GM18907 (cell line): ENCODE measurements at regions not wholly inside any gene's neighbourhood (a gene's known extent, or its start where the extent isn't known, plus 50 kb on each side); places are given as distances from the start of the nearest gene placed in this dataset.
"Not testable (repeated sequence)": the region's sequence is repeated elsewhere in the genome, so short reads cannot be mapped to it uniquely, and the experiment has no call there.

Source experiments
- ATAC-seq: cut with Tn5 transposase; IDR thresholded peaks from one replicate; pipeline ENCODE4 v1.9.1; 2021; ENCODE audit warnings: mild to moderate bottlenecking, moderate library complexity; ENCODE audit not compliant: unreplicated experiment

DNA sequence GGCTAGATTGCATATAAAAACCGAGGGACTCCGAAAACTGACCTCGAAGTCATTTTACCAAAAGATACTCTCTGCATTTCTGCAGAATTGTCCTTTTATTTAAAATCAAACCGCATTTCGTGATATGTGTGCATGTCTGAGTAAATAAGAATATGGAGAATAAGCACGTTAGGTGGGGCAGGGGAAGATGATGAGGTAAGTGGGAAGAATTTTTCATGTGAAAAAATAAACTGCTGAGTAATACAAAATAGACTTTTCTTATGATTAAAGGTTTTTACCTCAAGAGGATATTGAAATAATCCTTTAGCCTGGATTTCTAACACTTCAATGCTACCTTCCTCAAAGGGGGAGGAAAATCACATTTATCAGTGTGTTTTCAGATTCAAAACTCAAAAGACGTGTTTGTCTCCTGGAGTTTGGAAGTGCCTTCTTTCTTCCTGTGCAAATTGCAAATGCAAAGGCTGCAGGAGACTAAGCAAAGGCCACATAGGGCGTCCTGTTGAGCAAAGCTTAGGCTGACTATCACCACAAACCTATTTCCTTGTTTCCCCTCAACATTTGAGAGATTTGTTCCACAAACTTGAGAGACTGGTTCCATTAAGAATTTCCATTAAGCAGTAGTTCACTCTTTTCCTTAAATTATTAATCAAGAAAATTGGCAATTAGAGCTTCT lies 813.5 kb downstream of the MCTP2 start:
- ATAC-seq: no peak

DNA sequence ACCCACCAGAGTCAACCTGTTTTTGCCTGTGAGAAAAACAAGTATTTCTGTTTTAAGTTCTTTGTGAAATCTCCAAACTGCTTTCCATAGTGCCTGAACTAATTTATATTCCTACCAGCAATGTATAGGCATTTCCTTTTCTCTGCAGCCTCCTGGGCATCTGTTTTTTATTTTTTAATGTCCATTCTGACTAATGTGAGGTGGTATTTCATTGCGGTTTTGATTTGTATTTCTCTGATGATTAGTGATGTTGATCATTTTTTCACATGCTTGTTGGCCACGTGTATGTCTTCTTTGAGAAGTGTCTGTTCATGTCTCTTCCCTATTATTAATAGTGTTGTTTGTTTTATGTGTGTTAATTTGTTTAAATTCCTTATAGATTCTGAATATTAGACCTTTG lies 820.5 kb downstream of the MCTP2 start:
- ATAC-seq: no peak

DNA sequence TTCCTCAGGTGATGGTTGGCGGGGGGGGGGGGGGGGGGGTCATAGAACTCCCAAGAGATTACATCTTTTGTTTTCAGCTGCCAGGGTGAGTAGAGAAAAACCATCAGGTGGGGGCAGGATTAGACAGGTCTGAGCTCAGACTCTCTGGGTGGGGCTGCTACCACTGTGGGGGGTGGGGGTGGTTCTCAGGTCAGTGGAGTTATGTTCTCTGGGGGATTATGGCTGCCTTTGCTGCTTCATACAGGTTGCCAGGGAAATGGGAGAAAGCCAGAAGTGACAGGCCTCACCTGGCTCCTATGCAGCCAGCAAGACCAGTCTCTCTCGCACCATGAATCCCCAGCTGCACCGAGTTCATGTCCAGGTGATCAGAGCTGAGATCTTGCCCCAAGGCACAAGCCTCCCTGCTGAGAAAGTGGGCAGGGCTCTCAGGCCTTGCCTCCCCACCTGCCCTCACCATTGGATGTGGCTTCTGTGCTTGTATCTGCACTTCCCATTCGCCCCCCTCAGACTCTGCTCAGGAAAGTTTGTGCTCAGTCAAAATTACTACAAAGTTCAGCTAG lies 828.1 kb downstream of the MCTP2 start:
- no peak for ATAC-seq

GRCh38 chr15:95068701-95069521 lies 837.5 kb downstream of the MCTP2 start:
- no peak for ATAC-seq

- no peak for ATAC-seq
Observed at GRCh38 chr15:95075792-95076677, 844.7 kb downstream of the MCTP2 start.

- no peak for ATAC-seq
Observed at GRCh38 chr15:95076678-95076990, 845.3 kb downstream of the MCTP2 start.

DNA sequence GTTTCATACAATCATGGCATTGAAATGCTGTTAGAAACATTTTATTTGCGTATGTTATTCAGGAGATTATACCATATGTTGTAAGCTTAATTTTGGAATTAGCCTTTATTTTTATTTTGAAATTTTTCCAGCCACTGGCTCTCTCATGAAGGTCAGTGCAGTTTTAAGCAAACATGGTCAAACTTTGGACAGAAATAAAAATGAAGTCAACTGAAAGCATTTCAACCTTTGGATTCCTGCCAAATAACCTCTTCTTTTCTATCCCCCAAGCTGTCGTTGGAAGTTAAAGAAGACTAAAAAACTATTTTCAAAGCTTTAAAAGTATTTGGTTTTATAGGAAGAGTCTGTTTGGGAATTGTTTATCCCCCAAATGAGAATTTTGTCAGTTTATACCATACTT lies 846.6 kb downstream of the MCTP2 start:
- ATAC-seq: no peak

DNA sequence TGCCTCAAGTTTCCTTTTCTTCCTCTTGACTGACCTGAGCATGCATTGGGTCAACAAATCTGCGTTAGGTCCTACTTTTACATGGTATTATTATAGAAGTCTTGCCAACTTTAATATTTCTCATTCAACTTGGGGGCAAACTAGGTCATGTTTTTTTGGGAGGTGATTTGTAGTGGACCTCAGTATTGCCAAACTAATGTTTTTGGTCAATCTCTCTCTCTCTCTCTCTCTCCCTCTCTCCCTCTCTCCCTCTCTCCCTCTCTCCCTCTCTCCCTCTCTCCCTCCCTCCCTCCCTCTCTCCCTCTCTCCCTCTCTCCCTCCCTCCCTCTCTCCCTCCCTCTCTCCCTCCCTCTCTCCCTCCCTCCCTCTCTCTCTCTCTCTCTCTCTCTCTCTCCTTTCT lies 848.9 kb downstream of the MCTP2 start:
- not testable (repeated sequence) for ATAC-seq

DNA sequence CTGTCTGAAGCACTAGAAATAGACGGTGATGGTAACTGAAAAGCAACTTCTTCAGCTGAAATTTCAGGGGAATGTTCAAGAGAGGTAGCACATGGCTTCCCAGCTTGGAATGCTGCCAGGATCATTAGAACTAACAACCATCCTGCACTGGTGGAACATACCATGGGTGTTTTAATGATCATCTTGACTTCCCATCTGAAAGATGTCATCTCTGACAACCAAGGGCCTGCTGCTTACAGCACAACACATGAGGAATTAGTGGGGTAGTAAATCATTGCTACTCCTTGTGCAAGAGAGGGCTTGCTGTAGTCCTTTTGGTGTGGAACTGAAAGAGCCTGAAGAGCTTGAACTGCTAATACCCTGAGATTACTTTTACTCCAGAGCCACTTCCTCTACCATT lies 853.7 kb downstream of the MCTP2 start:
- ATAC-seq: no peak

DNA sequence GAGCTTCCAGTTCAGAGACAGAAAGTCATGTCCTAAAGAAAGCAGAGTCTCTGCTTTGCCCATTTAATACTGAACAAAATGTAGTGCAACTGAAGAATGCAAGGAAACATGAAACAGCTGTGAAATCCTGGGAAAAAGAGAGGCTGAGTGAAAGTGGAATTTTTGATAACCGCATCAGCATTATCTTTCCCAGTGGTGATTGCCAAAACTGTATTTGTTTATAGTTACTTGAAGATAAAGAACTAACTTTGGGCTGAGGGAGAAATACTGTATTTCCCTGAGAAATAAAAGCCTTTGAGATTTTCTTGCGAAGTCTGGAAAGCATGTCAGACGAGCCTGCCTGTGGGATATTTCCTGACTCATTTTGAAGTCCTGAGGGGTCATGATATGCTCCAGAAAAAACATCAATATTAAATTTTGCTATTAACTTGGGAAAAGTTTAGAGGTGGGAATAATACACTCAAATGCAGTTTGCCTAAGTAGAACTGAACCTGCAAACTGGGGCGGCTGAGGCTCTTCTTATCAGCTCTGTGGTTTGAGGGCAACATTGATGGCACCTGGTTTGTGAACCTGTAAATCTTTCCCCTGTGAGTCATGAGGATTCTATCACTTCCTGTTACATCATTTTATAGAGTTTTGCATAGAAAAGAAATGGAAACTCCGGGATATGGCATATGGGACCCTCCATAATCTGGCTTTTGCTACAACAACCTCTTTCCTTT lies 855.3 kb downstream of the MCTP2 start:
- no peak for ATAC-seq

- ATAC-seq: no peak
Observed at GRCh38 chr15:95087253-95087609, 855.9 kb downstream of the MCTP2 start.

- ATAC-seq: no peak
Observed at GRCh38 chr15:95091444-95091843, 860.1 kb downstream of the MCTP2 start.

- ATAC-seq: no peak
Observed at GRCh38 chr15:95095250-95095649, 863.9 kb downstream of the MCTP2 start.

DNA sequence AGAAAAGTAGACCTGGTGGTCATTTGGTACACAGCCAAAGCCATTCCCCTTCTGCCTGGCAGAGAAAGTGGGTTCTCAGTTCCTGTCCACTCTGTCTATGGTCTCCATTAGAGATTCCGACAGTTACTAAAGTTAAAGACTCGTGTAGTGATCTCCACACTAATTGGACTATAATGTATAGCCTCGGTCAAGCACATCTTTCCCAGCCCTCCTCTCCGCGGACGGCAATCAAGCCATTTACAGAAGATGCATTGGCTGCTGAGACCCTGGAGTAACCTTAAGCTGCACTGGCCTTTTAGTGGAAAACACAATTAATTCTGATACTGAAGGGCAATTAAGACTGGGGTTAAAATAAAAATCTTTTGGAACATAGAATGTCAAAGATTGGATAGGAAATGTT lies 865.3 kb downstream of the MCTP2 start:
- no peak for ATAC-seq

DNA sequence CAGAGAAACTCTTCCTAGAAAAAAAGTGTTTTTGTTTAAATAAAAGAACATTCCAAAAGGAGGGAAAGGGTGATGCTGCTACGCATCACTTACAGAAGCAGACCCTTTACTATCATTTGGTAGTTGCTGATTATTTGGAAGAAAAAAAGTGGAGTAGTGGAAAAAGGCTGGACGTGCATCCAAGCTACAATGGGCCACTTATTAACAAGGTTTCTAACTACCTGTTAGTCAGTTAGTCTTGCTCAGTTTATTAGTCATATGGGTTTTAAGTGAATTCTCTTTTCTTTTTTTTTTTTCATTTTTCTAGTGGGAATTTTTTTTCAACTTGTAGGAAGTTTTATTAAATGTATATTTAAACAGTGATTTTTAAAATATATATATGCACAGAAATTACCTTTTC lies 866.0 kb downstream of the MCTP2 start:
- ATAC-seq: no peak

- ATAC-seq: no peak
Observed at GRCh38 chr15:95105229-95105628, 873.9 kb downstream of the MCTP2 start.

DNA sequence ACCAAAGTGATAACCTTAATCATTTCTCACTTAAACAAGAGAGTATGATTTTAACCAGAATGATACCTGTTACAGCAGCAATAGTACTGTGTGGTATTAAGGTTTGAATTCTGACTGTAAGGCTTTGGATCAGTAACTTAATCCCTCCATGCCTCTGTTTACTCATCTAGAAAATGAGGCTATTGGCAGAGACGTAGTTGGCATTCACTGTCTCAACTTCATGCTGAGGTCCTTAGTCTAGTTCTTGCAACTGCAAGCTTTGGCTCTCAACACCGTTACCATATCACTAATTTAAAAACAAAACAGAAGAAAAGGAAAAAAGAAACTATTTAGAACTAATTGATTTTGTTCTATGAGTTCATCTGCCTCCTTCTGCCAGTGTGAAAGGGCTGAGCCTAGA lies 875.4 kb downstream of the MCTP2 start:
- no peak for ATAC-seq

DNA sequence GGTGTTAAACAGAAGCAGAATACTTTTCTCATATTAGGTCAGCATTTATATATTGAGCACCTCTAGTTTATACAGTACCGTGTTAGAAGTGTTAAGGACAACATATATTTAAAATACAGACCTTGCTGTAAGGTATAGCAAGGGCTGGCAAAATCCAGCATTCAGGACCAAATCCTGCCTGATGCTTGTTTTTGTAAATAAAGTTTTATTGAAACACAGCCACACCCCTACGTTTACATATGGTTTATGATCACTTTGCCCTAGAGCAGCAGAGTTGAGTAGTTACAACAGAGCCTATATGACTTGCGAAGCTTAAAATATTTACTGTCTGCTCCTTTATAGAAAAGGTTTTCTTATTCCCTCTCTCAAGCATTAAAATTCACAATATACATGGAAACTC lies 877.3 kb downstream of the MCTP2 start:
- ATAC-seq: no peak

DNA sequence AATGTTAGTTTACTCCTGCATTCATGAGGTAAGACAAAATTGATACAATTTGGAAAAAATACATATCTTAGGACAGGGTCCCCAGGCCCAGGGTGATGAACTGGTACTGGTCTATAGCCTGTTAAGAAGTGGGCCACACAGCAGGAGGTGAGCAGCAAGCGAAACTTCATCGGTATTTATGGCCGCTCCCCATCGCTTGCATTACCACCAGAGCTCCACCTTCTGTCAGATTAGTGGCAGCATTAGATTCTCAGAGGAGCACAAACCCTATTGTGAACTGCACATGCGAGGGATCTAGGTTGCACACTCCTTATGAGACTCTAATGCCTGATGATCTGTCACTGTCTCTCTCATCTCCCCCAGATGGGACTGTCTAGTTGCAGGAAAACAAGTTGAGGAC lies 880.6 kb downstream of the MCTP2 start:
- ATAC-seq: no peak

DNA sequence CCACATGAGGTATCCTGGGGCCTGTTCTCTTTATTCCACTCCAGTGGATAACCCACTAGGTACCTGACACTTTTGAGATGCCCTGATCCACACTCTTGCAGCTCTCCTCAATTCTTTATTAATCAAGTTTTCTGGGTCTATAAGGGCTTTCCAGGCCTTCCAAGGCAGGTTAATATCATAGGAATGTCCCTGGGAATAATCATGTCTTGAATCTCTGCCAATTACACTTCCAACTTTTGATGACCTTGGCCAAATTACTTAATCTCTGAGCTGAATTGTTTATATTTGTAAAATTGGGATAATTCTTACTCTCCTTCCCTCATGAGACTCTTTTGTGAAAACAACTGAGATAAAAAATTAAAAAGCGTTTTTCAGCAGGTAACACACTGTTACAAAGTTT lies 881.7 kb downstream of the MCTP2 start:
- ATAC-seq: no peak
